AG04450 (cell line): ENCODE measurements at regions not wholly inside any gene's neighbourhood (a gene's known extent, or its start where the extent isn't known, plus 50 kb on each side); places are given as distances from the start of the nearest gene placed in this dataset.
"Not testable (repeated sequence)": the region's sequence is repeated elsewhere in the genome, so short reads cannot be mapped to it uniquely, and the experiment has no call there.

Experiments used
- CTCF ChIA-PET: fragments of 300-600, 350-600 bp; formaldehyde crosslinking; extraction: SDS; loops from one replicate; lab custom pipeline; 2022; ENCODE audit warnings: antibody characterized with exemption, inconsistent platforms; lab: Charles Lee
- POLR2A ChIA-PET: fragments of 350-600 bp; formaldehyde crosslinking; extraction: SDS; loops from one replicate; lab custom pipeline; 2021; ENCODE audit warnings: antibody characterized with exemption, inconsistent platforms; lab: Yijun Ruan, JAX
- DNase-seq: peaks from one replicate; pipeline ENCODE4 v3.0.0-alpha.2; 2011; ENCODE audit warnings: low read depth, low spot score
- H3K27ac ChIP-seq: one replicate; pipeline ENCODE4 v1.5.1; 2012; ENCODE audit warnings: low read depth, low read length, control low read depth
- H3K27me3 ChIP-seq: one replicate; pipeline ENCODE4 v1.6.0; 2012; ENCODE audit warnings: low read length; ENCODE audit not compliant: control insufficient read depth, insufficient read depth
- H3K4me3 ChIP-seq: 2 replicates; pipeline ENCODE4 v1.5.1; 2011; ENCODE audit warnings: mild to moderate bottlenecking, low read depth, low read length, control low read depth
- H3K9me3 ChIP-seq: 2 replicates; pipeline ENCODE4 v1.5.1; 2012; ENCODE audit warnings: low read length; ENCODE audit not compliant: control insufficient read depth, insufficient read depth
- CTCF ChIP-seq: IDR thresholded peaks from 2 replicates; pipeline ENCODE4 v1.5.1; 2011; ENCODE audit warnings: low read depth, low read length, control low read depth, inconsistent platforms

- CTCF ChIA-PET, result interaction anchor here (1.0 to 1.6 kb wide), 2 partner anchors 128 to 714 kb away, joined by 4 to 5 read pairs; no protein-coding TSS in a partner anchor
These were observed 159.6 kb upstream of the ADAMTSL1 start for GRCh38 chr9:18314316-18314715.

GRCh38 chr9:18317896-18318295 lies 156.1 kb upstream of the ADAMTSL1 start:
- H3K27me3 ChIP-seq, result no peaks in the 10 kb centered on the region
- TF ChIP-seq CTCF, result no peak
- ChIA-PET POLR2A (no interaction called here), CTCF (no interaction called here)
- no peak for DNase-seq
- H3K9me3 ChIP-seq, result peaks cover 8% of the 10 kb centered on the region
- H3K27ac ChIP-seq, result no peak overlapping the region
- H3K4me3 ChIP-seq, result no peak overlapping the region

More at GRCh38 chr9:18314316-18314715, 159.6 kb upstream of the ADAMTSL1 start:
- DNase-seq, result no peak
- Histone ChIP-seq H3K9me3 (peaks cover 8% of the 10 kb centered on the region), H3K27ac (no peak overlapping the region), H3K27me3 (no peaks in the 10 kb centered on the region), H3K4me3 (no peak overlapping the region)
- TF ChIP-seq CTCF, result no peak
- POLR2A ChIA-PET, result no interaction called here

DNA sequence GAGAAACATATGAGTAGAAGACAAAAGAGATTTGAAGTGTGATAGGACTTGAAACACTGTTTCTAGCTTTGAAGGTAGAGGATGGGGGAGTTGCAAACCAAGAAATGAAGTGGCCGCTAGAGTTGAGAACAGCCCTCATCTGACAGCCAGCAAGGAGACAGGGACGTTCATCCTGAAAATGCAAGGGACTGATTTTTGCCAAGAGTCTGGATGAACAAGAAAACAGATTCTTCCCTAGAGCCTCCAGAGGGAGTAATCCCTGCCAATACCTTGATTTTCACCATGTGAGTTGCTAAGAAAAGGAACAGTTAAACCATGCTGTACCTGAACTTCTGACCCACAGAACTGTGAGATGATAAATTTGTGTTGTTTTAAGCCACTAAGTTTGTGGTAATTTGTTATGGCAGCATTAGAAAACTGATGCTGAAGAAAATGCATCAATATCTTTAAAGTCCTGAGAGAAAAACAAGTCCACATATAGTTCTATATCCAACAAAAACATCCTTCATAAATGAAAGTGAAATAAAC lies 154.0 kb upstream of the ADAMTSL1 start:
- no peak for DNase-seq
- ChIA-PET POLR2A (no interaction called here), CTCF (interaction anchor here (1.0 kb wide), 1 partner anchor 123 kb away, joined by 4 read pairs; no protein-coding TSS in a partner anchor)
- no peak overlapping the region for H3K27ac ChIP-seq
- peaks cover 8% of the 10 kb centered on the region for H3K9me3 ChIP-seq
- TF ChIP-seq CTCF, result 0 out of 2 replicates have a peak, but pooled peaks have one; percentile 28
- H3K27me3 ChIP-seq, result no peaks in the 10 kb centered on the region
- H3K4me3 ChIP-seq, result no peak overlapping the region

DNA sequence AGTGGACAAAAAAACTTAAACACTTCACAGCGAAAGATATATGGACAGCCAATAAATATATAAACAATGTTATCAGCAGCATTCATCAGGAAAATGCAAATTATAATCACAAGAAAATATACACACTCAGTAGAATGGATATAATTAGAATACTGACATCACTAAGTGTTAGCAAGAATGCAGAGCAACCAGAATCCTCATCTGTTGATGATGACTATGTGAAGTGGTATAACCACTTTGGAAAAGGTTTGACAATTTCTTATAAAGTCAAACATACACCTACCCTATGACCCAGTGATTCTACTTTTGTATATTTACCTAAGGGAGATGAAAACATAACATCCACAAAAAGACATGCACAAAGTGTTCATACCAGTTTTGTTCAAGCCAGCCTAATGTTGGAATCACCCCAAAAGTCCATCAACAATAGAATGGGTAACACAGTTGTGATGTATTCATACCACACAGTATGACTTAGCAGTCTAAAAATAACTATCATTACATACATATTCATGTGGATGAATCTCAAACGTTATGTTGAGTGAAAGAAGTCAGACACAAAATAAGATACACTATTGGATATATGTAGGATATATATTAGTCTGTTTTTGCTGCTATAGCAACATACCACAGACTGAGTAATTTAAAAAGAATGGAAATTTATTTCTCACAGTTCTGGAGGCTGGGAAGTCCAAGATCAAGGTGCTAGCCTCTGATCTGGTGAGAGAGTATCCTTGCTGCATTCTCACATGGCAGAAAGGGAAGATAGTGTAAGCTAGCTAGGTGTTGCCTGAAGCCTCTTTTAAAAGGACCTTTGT lies 148.8 kb upstream of the ADAMTSL1 start:
- no peak for TF ChIP-seq CTCF
- POLR2A ChIA-PET, result no interaction called here
- Histone ChIP-seq H3K9me3 (peaks cover 5% of the 10 kb centered on the region), H3K27ac (no peak overlapping the region), H3K27me3 (no peaks in the 10 kb centered on the region), H3K4me3 (no peak overlapping the region)
- CTCF ChIA-PET, result interaction anchor here (1.3 kb wide), 1 partner anchor 117 kb away, joined by 4 read pairs; no protein-coding TSS in a partner anchor
- no peak for DNase-seq

DNA sequence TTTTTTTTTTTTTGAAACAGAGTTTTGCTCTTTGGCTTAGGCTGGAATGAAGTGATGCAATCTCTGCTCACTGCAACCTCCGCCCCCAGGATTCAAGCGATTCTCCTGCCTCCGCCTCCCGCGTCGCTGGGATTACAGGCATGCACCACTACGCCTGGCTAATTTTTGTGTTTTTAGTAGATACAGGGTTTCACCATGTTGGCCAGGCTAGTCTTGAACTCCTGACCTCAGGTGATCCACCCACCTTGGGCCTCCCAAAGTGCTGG lies 148.3 kb upstream of the ADAMTSL1 start:
- H3K27me3 ChIP-seq, H3K4me3 ChIP-seq, DNase-seq, H3K9me3 ChIP-seq, POLR2A ChIA-PET, H3K27ac ChIP-seq: not testable (repeated sequence)
- CTCF ChIA-PET, result interaction anchor here (1.3 kb wide), 1 partner anchor 117 kb away, joined by 4 read pairs; no protein-coding TSS in a partner anchor
